Omental fat pad (tissue), 3 donors: ENCODE measurements at regions not wholly inside any gene's neighbourhood (a gene's known extent, or its start where the extent isn't known, plus 50 kb on each side); places are given as distances from the start of the nearest gene placed in this dataset.
A peak's percentile ranks its signal among the peaks of the same experiment; 100 is the strongest.

ENCODE experiments used
- ATAC-seq: fragments of 150-250 bp; one replicate; pipeline ENCODE4 v1.9.1; 2016; ENCODE audit warnings: mild to moderate bottlenecking, moderate library complexity; ENCODE audit not compliant: low FRiP score
- DNase-seq: peaks from one replicate; pipeline ENCODE4 v3.0.0-alpha.2; 2019; ENCODE audit warnings: low spot score
- TF ChIP-seq, protein P1 (sequence below), 3 donors: fragments of 450-650 bp; IDR thresholded peaks; one replicate each; pipeline ENCODE4 v1.5.1; 2016 to 2017; ENCODE audit warnings: antibody characterized with exemption in 3 of 3, mild to moderate bottlenecking in 3 of 3, moderate library complexity in 2 of 3

DNA sequence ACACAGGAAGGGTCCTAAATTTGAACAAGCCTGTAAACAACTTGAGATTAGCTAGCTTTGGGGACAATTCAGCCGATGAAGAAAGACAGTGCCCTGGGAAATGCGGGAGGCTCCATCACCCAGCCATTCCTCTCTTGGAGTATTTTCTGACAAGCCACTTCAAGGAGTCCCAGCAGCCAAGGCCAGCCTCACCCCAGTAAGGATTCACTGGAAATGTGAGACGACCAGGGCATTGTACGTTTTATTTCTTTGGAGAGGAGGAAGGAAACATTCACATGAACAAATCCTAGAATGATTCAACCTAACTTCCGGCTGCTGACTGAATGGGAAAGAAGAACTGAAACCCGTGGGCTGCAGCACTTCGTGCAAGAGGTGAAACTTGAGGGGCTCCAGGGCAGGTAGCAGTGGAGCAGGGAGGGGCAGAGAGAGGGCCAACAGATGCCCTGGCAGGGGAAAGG is 116.4 kb upstream of the ARHGEF3 start:
- TF ChIP-seq, protein P1, sequence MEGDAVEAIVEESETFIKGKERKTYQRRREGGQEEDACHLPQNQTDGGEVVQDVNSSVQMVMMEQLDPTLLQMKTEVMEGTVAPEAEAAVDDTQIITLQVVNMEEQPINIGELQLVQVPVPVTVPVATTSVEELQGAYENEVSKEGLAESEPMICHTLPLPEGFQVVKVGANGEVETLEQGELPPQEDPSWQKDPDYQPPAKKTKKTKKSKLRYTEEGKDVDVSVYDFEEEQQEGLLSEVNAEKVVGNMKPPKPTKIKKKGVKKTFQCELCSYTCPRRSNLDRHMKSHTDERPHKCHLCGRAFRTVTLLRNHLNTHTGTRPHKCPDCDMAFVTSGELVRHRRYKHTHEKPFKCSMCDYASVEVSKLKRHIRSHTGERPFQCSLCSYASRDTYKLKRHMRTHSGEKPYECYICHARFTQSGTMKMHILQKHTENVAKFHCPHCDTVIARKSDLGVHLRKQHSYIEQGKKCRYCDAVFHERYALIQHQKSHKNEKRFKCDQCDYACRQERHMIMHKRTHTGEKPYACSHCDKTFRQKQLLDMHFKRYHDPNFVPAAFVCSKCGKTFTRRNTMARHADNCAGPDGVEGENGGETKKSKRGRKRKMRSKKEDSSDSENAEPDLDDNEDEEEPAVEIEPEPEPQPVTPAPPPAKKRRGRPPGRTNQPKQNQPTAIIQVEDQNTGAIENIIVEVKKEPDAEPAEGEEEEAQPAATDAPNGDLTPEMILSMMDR (IDR thresholded peaks at IDR 0.05), result no peak

DNA sequence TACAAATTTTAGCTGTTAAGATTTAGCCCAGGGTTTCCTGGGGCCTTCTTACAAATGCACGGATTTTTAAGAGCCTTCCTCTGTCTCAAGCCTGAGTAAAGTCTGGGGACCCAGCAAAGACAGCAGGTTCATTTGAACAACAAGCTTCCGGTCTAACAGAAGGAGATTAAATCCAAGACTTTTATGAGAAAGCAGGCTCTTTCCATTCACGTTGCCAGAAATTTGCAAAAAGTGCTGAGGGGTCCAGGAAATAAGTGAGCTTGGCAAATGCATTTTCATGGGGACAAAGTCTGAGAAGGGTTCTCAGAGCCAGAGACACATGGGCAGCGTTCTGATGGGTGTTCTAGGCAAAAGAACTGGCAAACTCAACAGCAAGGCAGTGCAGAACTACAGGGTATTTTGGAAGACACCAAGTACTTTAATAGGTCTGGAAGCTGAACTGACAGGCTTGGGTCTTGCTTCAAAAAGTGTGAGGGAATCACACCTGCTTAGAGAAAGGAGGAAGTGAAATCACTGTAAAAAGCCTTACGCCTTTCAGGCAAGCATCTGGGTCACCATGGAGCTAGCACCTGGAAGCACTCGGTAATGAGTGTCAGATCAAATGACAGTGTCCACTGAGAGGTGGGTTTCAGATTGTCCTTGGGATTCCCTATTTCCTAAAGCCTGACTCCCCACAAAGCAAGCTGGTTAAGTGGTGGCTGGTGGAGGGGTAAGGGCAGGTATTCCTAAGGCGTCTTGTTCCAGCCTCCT is 115.8 kb upstream of the ARHGEF3 start:
- no peak for DNase-seq
- ATAC-seq, result no peak
- TF ChIP-seq, protein P1 (IDR thresholded peaks at IDR 0.05), result no peak

More for the DNA sequence above, 116.4 kb upstream of the ARHGEF3 start:
- DNase-seq (no peak), ATAC-seq (no peak)

DNA sequence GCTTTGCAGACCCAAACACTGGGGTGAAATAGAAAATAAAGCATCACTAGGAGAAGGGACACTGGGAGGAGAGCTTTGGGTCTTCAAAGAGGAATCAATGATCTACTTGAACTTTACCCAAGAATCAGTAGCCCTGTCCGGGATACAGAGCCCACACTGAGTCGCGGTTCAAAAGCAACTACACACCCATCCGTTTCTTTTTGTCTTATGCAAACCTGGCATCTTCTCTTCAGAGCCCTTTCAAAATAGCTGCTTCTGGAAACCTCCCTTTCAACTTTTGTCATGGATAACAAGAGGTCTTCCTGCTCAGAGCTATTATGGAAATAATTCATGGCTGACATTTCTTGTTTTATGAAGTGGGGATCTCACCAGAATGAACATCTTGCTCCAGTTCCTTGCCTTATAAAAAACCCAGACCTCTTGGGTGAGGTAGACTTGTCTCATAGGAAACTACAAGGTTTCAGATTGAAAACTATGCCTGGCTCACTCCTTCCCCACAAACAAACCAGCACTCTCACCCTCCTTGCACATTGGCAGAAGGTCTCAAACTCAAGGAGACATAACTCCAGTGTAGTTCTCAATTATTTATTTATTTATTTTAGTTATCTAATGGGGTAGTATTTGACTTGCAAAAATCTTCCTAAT is 115.1 kb upstream of the ARHGEF3 start:
- no peak for DNase-seq
- no peak for ATAC-seq
- TF ChIP-seq, protein P1 (IDR thresholded peaks at IDR 0.05), result no peak

DNA sequence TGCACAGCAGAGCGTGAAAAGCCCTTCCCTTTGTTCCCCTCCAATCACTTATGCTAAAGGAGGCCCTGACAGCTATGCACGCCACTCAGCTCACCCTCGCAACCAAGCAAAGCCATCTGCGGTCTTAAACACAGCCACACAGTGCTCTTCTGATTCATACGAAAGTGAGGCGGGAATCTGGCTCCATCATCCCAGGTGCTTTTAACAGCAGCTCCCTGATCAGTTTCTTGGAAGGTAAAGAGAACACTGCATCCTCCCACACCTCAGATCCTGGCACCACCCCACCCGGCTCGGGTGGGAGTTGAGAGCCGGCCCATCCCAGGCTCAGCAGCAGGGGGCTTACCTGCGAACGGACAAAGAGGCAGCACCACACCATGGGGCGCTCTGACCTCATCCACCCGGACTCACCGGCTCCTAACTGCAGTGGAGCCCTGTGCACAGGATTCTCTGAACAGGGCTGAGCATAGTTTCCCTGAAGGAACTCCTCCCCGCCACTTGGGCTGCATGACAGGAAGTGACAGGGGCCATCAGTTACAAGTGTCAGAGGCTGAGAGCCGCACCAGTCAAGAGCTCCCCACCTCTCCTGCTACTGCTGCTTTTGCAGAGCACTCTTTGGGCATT is 114.3 kb upstream of the ARHGEF3 start:
- ATAC-seq (peak; percentile 41), DNase-seq (no peak)
- TF ChIP-seq, protein P1 (IDR thresholded peaks at IDR 0.05), result no peak

DNA sequence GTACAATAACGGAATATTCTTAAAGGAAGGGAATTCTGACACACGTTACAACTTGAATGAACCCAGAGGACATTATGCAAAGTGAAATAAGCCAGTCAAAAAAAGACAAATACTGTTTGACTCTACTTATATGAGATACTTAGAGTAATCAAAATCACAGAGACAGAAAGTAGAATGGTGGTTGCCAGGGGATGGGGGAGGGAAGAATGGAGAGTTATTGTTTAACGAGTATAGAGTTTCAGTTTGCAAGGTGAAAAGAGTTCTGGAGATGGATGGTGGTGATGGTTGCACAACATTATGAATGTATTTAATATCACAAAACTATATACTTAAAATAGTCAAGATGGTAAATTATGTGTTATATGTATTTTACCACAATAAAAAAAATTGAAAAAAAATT is 112.9 kb upstream of the ARHGEF3 start:
- ATAC-seq, result no peak
- DNase-seq, result no peak
- TF ChIP-seq, protein P1 (IDR thresholded peaks at IDR 0.05), result no peak

DNA sequence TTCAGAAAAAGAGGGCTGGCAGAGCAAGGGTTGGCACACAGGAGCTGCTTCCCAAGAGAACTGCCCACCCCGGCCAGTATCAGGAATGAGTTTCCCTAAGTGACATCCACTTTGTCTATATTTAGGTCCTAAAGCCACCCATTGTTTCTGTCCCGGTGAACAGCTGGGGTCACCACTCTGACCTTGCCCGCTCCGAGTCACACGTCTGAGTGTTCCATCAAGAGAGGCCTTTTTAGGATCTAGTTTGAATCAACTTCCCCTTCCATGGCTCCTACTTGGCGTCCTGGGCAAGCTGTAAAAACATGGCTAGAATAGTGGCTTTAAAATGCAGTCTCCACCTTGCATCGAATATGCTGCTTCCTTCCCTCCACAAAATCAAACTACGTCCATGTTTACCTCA is 109.6 kb upstream of the ARHGEF3 start:
- ATAC-seq (no peak), DNase-seq (no peak)
- TF ChIP-seq, protein P1 (IDR thresholded peaks at IDR 0.05), result no peak
